ENCODE measurements at regions not wholly inside any gene's neighbourhood (a gene's known extent, or its start where the extent isn't known, plus 50 kb on each side); places are given as distances from the start of the nearest gene placed in this dataset.
"Not testable (repeated sequence)": the region's sequence is repeated elsewhere in the genome, so short reads cannot be mapped to it uniquely, and the experiment has no call there.

DNA sequence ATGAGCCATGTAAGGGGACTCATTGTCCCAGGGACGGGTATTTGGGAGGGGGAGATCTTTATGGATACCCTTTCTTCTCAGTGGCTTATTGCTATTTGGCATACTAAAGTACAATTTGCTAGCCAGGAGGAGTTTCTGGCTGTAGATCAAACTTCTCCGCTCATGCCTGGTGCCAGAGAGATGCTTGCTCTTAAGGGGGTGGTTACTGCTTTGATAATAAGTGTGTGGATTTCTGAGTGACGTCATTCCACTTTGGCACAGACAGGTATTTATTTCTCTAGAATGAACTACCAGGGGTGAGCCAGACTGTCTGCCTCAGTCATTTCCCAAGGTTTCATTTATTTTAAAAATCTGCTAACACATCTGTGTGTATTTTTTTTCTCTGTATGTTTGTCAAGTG lies 131.1 kb downstream of the SRGAP2 start:
- TF ChIP-seq BRCA1 (IDR thresholded peaks at IDR 0.05; ENCODE audit: low read depth, low read length); CREB1 (IDR thresholded peaks at IDR 0.05): not testable (repeated sequence)
- TF ChIP-seq, protein P1, sequence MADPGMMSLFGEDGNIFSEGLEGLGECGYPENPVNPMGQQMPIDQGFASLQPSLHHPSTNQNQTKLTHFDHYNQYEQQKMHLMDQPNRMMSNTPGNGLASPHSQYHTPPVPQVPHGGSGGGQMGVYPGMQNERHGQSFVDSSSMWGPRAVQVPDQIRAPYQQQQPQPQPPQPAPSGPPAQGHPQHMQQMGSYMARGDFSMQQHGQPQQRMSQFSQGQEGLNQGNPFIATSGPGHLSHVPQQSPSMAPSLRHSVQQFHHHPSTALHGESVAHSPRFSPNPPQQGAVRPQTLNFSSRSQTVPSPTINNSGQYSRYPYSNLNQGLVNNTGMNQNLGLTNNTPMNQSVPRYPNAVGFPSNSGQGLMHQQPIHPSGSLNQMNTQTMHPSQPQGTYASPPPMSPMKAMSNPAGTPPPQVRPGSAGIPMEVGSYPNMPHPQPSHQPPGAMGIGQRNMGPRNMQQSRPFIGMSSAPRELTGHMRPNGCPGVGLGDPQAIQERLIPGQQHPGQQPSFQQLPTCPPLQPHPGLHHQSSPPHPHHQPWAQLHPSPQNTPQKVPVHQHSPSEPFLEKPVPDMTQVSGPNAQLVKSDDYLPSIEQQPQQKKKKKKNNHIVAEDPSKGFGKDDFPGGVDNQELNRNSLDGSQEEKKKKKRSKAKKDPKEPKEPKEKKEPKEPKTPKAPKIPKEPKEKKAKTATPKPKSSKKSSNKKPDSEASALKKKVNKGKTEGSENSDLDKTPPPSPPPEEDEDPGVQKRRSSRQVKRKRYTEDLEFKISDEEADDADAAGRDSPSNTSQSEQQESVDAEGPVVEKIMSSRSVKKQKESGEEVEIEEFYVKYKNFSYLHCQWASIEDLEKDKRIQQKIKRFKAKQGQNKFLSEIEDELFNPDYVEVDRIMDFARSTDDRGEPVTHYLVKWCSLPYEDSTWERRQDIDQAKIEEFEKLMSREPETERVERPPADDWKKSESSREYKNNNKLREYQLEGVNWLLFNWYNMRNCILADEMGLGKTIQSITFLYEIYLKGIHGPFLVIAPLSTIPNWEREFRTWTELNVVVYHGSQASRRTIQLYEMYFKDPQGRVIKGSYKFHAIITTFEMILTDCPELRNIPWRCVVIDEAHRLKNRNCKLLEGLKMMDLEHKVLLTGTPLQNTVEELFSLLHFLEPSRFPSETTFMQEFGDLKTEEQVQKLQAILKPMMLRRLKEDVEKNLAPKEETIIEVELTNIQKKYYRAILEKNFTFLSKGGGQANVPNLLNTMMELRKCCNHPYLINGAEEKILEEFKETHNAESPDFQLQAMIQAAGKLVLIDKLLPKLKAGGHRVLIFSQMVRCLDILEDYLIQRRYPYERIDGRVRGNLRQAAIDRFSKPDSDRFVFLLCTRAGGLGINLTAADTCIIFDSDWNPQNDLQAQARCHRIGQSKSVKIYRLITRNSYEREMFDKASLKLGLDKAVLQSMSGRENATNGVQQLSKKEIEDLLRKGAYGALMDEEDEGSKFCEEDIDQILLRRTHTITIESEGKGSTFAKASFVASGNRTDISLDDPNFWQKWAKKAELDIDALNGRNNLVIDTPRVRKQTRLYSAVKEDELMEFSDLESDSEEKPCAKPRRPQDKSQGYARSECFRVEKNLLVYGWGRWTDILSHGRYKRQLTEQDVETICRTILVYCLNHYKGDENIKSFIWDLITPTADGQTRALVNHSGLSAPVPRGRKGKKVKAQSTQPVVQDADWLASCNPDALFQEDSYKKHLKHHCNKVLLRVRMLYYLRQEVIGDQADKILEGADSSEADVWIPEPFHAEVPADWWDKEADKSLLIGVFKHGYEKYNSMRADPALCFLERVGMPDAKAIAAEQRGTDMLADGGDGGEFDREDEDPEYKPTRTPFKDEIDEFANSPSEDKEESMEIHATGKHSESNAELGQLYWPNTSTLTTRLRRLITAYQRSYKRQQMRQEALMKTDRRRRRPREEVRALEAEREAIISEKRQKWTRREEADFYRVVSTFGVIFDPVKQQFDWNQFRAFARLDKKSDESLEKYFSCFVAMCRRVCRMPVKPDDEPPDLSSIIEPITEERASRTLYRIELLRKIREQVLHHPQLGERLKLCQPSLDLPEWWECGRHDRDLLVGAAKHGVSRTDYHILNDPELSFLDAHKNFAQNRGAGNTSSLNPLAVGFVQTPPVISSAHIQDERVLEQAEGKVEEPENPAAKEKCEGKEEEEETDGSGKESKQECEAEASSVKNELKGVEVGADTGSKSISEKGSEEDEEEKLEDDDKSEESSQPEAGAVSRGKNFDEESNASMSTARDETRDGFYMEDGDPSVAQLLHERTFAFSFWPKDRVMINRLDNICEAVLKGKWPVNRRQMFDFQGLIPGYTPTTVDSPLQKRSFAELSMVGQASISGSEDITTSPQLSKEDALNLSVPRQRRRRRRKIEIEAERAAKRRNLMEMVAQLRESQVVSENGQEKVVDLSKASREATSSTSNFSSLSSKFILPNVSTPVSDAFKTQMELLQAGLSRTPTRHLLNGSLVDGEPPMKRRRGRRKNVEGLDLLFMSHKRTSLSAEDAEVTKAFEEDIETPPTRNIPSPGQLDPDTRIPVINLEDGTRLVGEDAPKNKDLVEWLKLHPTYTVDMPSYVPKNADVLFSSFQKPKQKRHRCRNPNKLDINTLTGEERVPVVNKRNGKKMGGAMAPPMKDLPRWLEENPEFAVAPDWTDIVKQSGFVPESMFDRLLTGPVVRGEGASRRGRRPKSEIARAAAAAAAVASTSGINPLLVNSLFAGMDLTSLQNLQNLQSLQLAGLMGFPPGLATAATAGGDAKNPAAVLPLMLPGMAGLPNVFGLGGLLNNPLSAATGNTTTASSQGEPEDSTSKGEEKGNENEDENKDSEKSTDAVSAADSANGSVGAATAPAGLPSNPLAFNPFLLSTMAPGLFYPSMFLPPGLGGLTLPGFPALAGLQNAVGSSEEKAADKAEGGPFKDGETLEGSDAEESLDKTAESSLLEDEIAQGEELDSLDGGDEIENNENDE (IDR thresholded peaks at IDR 0.05; ENCODE audit: insufficient replicate concordance, low read length): not testable (repeated sequence)
- TF ChIP-seq, protein P2, sequence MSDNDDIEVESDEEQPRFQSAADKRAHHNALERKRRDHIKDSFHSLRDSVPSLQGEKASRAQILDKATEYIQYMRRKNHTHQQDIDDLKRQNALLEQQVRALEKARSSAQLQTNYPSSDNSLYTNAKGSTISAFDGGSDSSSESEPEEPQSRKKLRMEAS (IDR thresholded peaks at IDR 0.05): not testable (repeated sequence)

All from H1 (cell line).